Astrocyte (in vitro differentiated cells and primary cell): ENCODE measurements at regions not wholly inside any gene's neighbourhood (a gene's known extent, or its start where the extent isn't known, plus 50 kb on each side); places are given as distances from the start of the nearest gene placed in this dataset.
"Not testable (repeated sequence)": the region's sequence is repeated elsewhere in the genome, so short reads cannot be mapped to it uniquely, and the experiment has no call there.

Source experiments
- DNase-seq: peaks from one replicate; pipeline ENCODE4 v3.0.0-alpha.2; 2010; ENCODE audit warnings: low read depth
- FAIRE-seq: peaks from 2 replicates; lab custom pipeline; 2011; peaks lifted over from hg19 to GRCh38; lab: Jason Lieb, UNC
- H2AFZ ChIP-seq: 2 replicates; pipeline ENCODE4 v1.6.0; 2012; ENCODE audit warnings: low read depth, low read length, inconsistent platforms
- H3K27ac ChIP-seq: 2 replicates; pipeline ENCODE4 v1.5.1; 2011; ENCODE audit warnings: low read depth, low read length, inconsistent platforms
- H3K27me3 ChIP-seq: 2 replicates; pipeline ENCODE4 v1.6.0; 2011; ENCODE audit warnings: low read length, inconsistent platforms; ENCODE audit not compliant: insufficient read depth
- H3K36me3 ChIP-seq: 2 replicates; pipeline ENCODE4 v1.5.1; 2011; ENCODE audit warnings: low read length, inconsistent platforms; ENCODE audit not compliant: insufficient read depth
- H3K4me1 ChIP-seq: 2 replicates; pipeline ENCODE4 v1.5.1; 2011; ENCODE audit warnings: low read length, inconsistent platforms; ENCODE audit not compliant: insufficient read depth
- H3K4me2 ChIP-seq: 2 replicates; pipeline ENCODE4 v1.6.0; 2012; ENCODE audit warnings: low read length, inconsistent platforms
- H3K4me3 ChIP-seq: 2 replicates; pipeline ENCODE4 v1.5.1; 2011; ENCODE audit warnings: low read depth, mild to moderate bottlenecking, low read length, inconsistent platforms; ENCODE audit not compliant: insufficient read depth
- H3K79me2 ChIP-seq: 2 replicates; pipeline ENCODE4 v1.6.0; 2012; ENCODE audit warnings: mild to moderate bottlenecking, low read length, inconsistent platforms; ENCODE audit not compliant: insufficient read depth
- H3K9ac ChIP-seq: 2 replicates; pipeline ENCODE4 v1.6.0; 2012; ENCODE audit warnings: mild to moderate bottlenecking, low read length, inconsistent platforms
- H3K9me3 ChIP-seq: 2 replicates; pipeline ENCODE4 v1.5.1; 2012; ENCODE audit warnings: low read depth, mild to moderate bottlenecking, low read length, inconsistent platforms; ENCODE audit not compliant: insufficient read depth
- H4K20me1 ChIP-seq: 2 replicates; pipeline ENCODE4 v1.6.0; 2012; ENCODE audit warnings: low read length, inconsistent platforms; ENCODE audit not compliant: insufficient read depth
- H3K27ac Mint-ChIP-seq: one replicate; pipeline ENCODE4 v1.8.0; 2021; ENCODE audit warnings: mild to moderate bottlenecking, mixed read lengths; ENCODE audit not compliant: unreplicated experiment
- H3K27me3 Mint-ChIP-seq: one replicate; pipeline ENCODE4 v1.8.0; 2021; ENCODE audit warnings: low read depth, mixed read lengths; ENCODE audit not compliant: unreplicated experiment
- H3K36me3 Mint-ChIP-seq: one replicate; pipeline ENCODE4 v1.8.0; 2021; ENCODE audit warnings: low read depth, mixed read lengths; ENCODE audit not compliant: unreplicated experiment
- H3K4me1 Mint-ChIP-seq: one replicate; pipeline ENCODE4 v1.8.0; 2021; ENCODE audit warnings: low read depth, mixed read lengths; ENCODE audit not compliant: unreplicated experiment
- H3K4me3 Mint-ChIP-seq: one replicate; pipeline ENCODE4 v1.8.0; 2021; ENCODE audit warnings: mild to moderate bottlenecking, moderate library complexity, mixed read lengths; ENCODE audit not compliant: unreplicated experiment
- H3K9me3 Mint-ChIP-seq: one replicate; pipeline ENCODE4 v1.8.0; 2021; ENCODE audit warnings: mild to moderate bottlenecking, mixed read lengths; ENCODE audit not compliant: unreplicated experiment
- CTCF ChIP-seq: IDR thresholded peaks from 2 replicates; pipeline ENCODE4 v1.5.1; 2011; ENCODE audit warnings: low read depth, mild to moderate bottlenecking, inconsistent platforms, low read length, moderate library complexity; ENCODE audit not compliant: insufficient read depth
- EZH2 ChIP-seq: IDR thresholded peaks from 2 replicates; pipeline ENCODE4 v1.6.1; 2012; ENCODE audit warnings: mild to moderate bottlenecking, low read length, inconsistent platforms; ENCODE audit not compliant: insufficient read depth

GRCh38 chr6:81262656-81263055 is 489.8 kb downstream of the TENT5A start:
- no peak overlapping the region for H3K4me3 ChIP-seq
- H4K20me1 ChIP-seq = no peaks in the 10 kb centered on the region
- H3K4me1 ChIP-seq = no peaks in the 10 kb centered on the region
- H3K27me3 ChIP-seq = no peaks in the 10 kb centered on the region
- H2AFZ ChIP-seq = no peak overlapping the region
- no peak overlapping the region for H3K9ac ChIP-seq
- Mint-ChIP-seq H3K36me3 (no peaks in the 10 kb centered on the region), H3K4me3 (no peak overlapping the region), H3K27me3 (peaks cover 2% of the 10 kb centered on the region), H3K4me1 (peaks cover 3% of the 10 kb centered on the region), H3K9me3 (peaks cover 3% of the 10 kb centered on the region), H3K27ac (no peak overlapping the region)
- H3K27ac ChIP-seq = no peak overlapping the region
- TF ChIP-seq CTCF (no peak), EZH2 (no peak)
- H3K79me2 ChIP-seq = no peaks in the 10 kb centered on the region
- DNase-seq (no peak), FAIRE-seq (no peak)
- no peaks in the 10 kb centered on the region for H3K36me3 ChIP-seq
- no peaks in the 10 kb centered on the region for H3K9me3 ChIP-seq
- H3K4me2 ChIP-seq = no peak overlapping the region

- not testable (repeated sequence) for H3K27ac Mint-ChIP-seq, H3K79me2 ChIP-seq, FAIRE-seq, H3K36me3 ChIP-seq, H3K9ac ChIP-seq, H3K4me1 ChIP-seq, H3K9me3 Mint-ChIP-seq, DNase-seq, H3K27ac ChIP-seq, H3K4me2 ChIP-seq, H3K27me3 Mint-ChIP-seq, H4K20me1 ChIP-seq, H2AFZ ChIP-seq, H3K36me3 Mint-ChIP-seq, H3K27me3 ChIP-seq, H3K4me1 Mint-ChIP-seq, H3K4me3 ChIP-seq, H3K4me3 Mint-ChIP-seq, H3K9me3 ChIP-seq
These were observed 496.3 kb downstream of the TENT5A start for GRCh38 chr6:81256223-81256622.

GRCh38 chr6:81253821-81254220 is 498.7 kb downstream of the TENT5A start:
- Histone ChIP-seq H3K4me1 (no peaks in the 10 kb centered on the region), H3K27me3 (no peaks in the 10 kb centered on the region), H3K9ac (no peak overlapping the region), H4K20me1 (no peaks in the 10 kb centered on the region), H3K4me3 (no peak overlapping the region), H3K27ac (no peak overlapping the region), H3K36me3 (no peaks in the 10 kb centered on the region), H3K9me3 (no peaks in the 10 kb centered on the region), H2AFZ (no peak overlapping the region), H3K4me2 (no peak overlapping the region), H3K79me2 (no peaks in the 10 kb centered on the region)
- DNase-seq (no peak), FAIRE-seq (no peak)
- TF ChIP-seq EZH2 = no peak
- TF ChIP-seq CTCF = no peak
- Mint-ChIP-seq H3K36me3 (no peaks in the 10 kb centered on the region), H3K4me1 (peaks cover 2% of the 10 kb centered on the region), H3K9me3 (peaks cover 5% of the 10 kb centered on the region), H3K27ac (no peak overlapping the region), H3K4me3 (no peak overlapping the region), H3K27me3 (no peaks in the 10 kb centered on the region)
